Left lobe of liver (tissue), 2 donors: ENCODE measurements at regions not wholly inside any gene's neighbourhood (a gene's known extent, or its start where the extent isn't known, plus 50 kb on each side); places are given as distances from the start of the nearest gene placed in this dataset.

ENCODE experiments used
- ATAC-seq: fragments of 200-7000 bp; cut with Tn5 transposase; one replicate; pipeline ENCODE4 v1.9.1; 2020; ENCODE audit warnings: mild to moderate bottlenecking, moderate library complexity
- DNase-seq: peaks from one replicate; pipeline ENCODE4 v3.0.0-alpha.2; 2020; ENCODE audit warnings: low spot score
- donor health status: DM: no; HTN: no; CAD: no; lungs with moderate emphysema.
- donor health status: DM: no; HTN: yes; CAD: no.

GRCh38 chr12:109648521-109648920, 65.1 kb upstream of the FAM222A start:
- no peak for DNase-seq
- ATAC-seq, result no peak

GRCh38 chr12:109650808-109651207, 62.8 kb upstream of the FAM222A start:
- DNase-seq (no peak), ATAC-seq (no peak)

- no peak for DNase-seq
- no peak for ATAC-seq
Observed at GRCh38 chr12:109651596-109651995, 62.0 kb upstream of the FAM222A start.

GRCh38 chr12:109652233-109652976, 61.2 kb upstream of the FAM222A start:
- DNase-seq (no peak), ATAC-seq (no peak)

- DNase-seq (no peak), ATAC-seq (no peak)
Observed at GRCh38 chr12:109652977-109653264, 60.7 kb upstream of the FAM222A start.

GRCh38 chr12:109653890-109654289, 59.7 kb upstream of the FAM222A start:
- DNase-seq, result no peak
- peak; percentile 36 for ATAC-seq

- ATAC-seq (peak; percentile 19), DNase-seq (no peak)
Observed at GRCh38 chr12:109654357-109654756, 59.3 kb upstream of the FAM222A start.

GRCh38 chr12:109655578-109655977, 58.0 kb upstream of the FAM222A start:
- ATAC-seq (no peak), DNase-seq (no peak)

GRCh38 chr12:109656743-109657142, 56.9 kb upstream of the FAM222A start:
- DNase-seq, result no peak
- no peak for ATAC-seq

GRCh38 chr12:109663795-109664194, 49.8 kb upstream of the FAM222A start:
- DNase-seq (no peak), ATAC-seq (no peak)
